Stimulated activated CD4-positive, alpha-beta T cell treated with anti-CD3 and anti-CD28 coated beads, Interleukin-1b, Interleukin-23, amount 100 ng/mL, for 4 hours (primary cell): ENCODE measurements at regions not wholly inside any gene's neighbourhood (a gene's known extent, or its start where the extent isn't known, plus 50 kb on each side); places are given as distances from the start of the nearest gene placed in this dataset.

Source experiments
- DNase-seq, 2 donors: peaks; one replicate each; pipeline ENCODE4 v3.0.0-alpha.2; 2020; ENCODE audit warnings: low read depth in 2 of 2

- no peak for DNase-seq
Observed at GRCh38 chr5:68407311-68408239, 192.0 kb downstream of the PIK3R1 start.

- DNase-seq, result no peak
Observed at GRCh38 chr5:68408345-68408871, 192.9 kb downstream of the PIK3R1 start.

GRCh38 chr5:68409259-68409658 is 193.7 kb downstream of the PIK3R1 start:
- no peak for DNase-seq

GRCh38 chr5:68411161-68411560 is 195.6 kb downstream of the PIK3R1 start:
- no peak for DNase-seq

GRCh38 chr5:68415177-68416085 is 199.9 kb downstream of the PIK3R1 start:
- no peak for DNase-seq

GRCh38 chr5:68416714-68417113 is 201.2 kb downstream of the PIK3R1 start:
- DNase-seq, result no peak

- no peak for DNase-seq
Observed at GRCh38 chr5:68418201-68418600, 202.6 kb downstream of the PIK3R1 start.

GRCh38 chr5:68418680-68419079 is 203.1 kb downstream of the PIK3R1 start:
- DNase-seq, result no peak

- no peak for DNase-seq
Observed at GRCh38 chr5:68419081-68419636, 203.6 kb downstream of the PIK3R1 start.

GRCh38 chr5:68419637-68420452 is 204.3 kb downstream of the PIK3R1 start:
- no peak for DNase-seq

GRCh38 chr5:68420476-68421344 is 205.2 kb downstream of the PIK3R1 start:
- no peak for DNase-seq

- DNase-seq, result no peak
Observed at GRCh38 chr5:68421485-68422220, 206.1 kb downstream of the PIK3R1 start.

GRCh38 chr5:68423154-68423811 is 207.7 kb downstream of the PIK3R1 start:
- DNase-seq, result no peak

- DNase-seq, result peak in 1 of 2 donors; percentile 32
Observed at GRCh38 chr5:68424799-68425537, 209.4 kb downstream of the PIK3R1 start.

GRCh38 chr5:68426586-68426985 is 211.0 kb downstream of the PIK3R1 start:
- DNase-seq, result no peak

- DNase-seq, result no peak
Observed at GRCh38 chr5:68428231-68428811, 212.8 kb downstream of the PIK3R1 start.

GRCh38 chr5:68429510-68429909 is 214.0 kb downstream of the PIK3R1 start:
- no peak for DNase-seq

- DNase-seq, result no peak
Observed at GRCh38 chr5:68430279-68430678, 214.7 kb downstream of the PIK3R1 start.
